H9 (cell line): ENCODE measurements at regions not wholly inside any gene's neighbourhood (a gene's known extent, or its start where the extent isn't known, plus 50 kb on each side); places are given as distances from the start of the nearest gene placed in this dataset.

Experiments
- DNase-seq: peaks from one replicate; pipeline ENCODE4 v3.0.0-alpha.2; 2017
- H2AFZ ChIP-seq: one replicate; pipeline ENCODE4 v1.6.1; 2013; ENCODE audit warnings: mild to moderate bottlenecking, low read length, control low read depth, moderate library complexity
- H2AK5ac ChIP-seq: 2 replicates; pipeline ENCODE4 v1.6.1; 2013; ENCODE audit warnings: low read length, control low read depth, mixed read lengths; ENCODE audit not compliant: insufficient read length
- H2BK120ac ChIP-seq: one replicate; pipeline ENCODE4 v1.6.1; 2013; ENCODE audit warnings: low read depth, mild to moderate bottlenecking, low read length, control low read depth, inconsistent platforms; ENCODE audit not compliant: poor library complexity, severe bottlenecking
- H2BK12ac ChIP-seq: 2 replicates; pipeline ENCODE4 v1.6.1; 2013; ENCODE audit warnings: low read length, control low read depth, mixed read lengths, low read depth; ENCODE audit not compliant: insufficient read length
- H2BK15ac ChIP-seq: 2 replicates; pipeline ENCODE4 v1.6.1; 2013; ENCODE audit warnings: low read depth, low read length, control low read depth
- H2BK20ac ChIP-seq: one replicate; pipeline ENCODE4 v1.6.1; 2013; ENCODE audit warnings: low read depth, mild to moderate bottlenecking, low read length, control low read depth, inconsistent platforms; ENCODE audit not compliant: poor library complexity, severe bottlenecking
- H2BK5ac ChIP-seq: 2 replicates; pipeline ENCODE4 v1.6.1; 2013; ENCODE audit warnings: low read length, control low read depth, mixed read lengths; ENCODE audit not compliant: insufficient read length
- H3K14ac ChIP-seq: 2 replicates; pipeline ENCODE4 v1.6.1; 2013; ENCODE audit warnings: low read length, control low read depth; ENCODE audit not compliant: insufficient read depth
- H3K18ac ChIP-seq: 2 replicates; pipeline ENCODE4 v1.6.1; 2013; ENCODE audit warnings: low read depth, mild to moderate bottlenecking, mixed read lengths, low read length, control low read depth; ENCODE audit not compliant: insufficient read length
- H3K23ac ChIP-seq: 2 replicates; pipeline ENCODE4 v1.6.1; 2013; ENCODE audit warnings: low read length, control low read depth, mixed read lengths, low read depth; ENCODE audit not compliant: insufficient read length
- H3K23me2 ChIP-seq: 2 replicates; pipeline ENCODE4 v1.6.1; 2013; ENCODE audit warnings: low read depth, mild to moderate bottlenecking, mixed read lengths, low read length, control low read depth; ENCODE audit not compliant: insufficient read length, poor library complexity, severe bottlenecking
- H3K27ac ChIP-seq: 2 replicates; pipeline ENCODE4 v1.5.1; 2013; ENCODE audit warnings: low read length, control low read depth, mixed read lengths, low read depth; ENCODE audit not compliant: insufficient read length
- H3K27me3 ChIP-seq: 2 replicates; pipeline ENCODE4 v1.6.1; 2013; ENCODE audit warnings: low read length, control low read depth, inconsistent platforms; ENCODE audit not compliant: insufficient read depth
- H3K4ac ChIP-seq: 2 replicates; pipeline ENCODE4 v1.6.1; 2013; ENCODE audit warnings: low read depth, mild to moderate bottlenecking, control low read depth, inconsistent platforms, low read length, moderate library complexity
- H3K4me1 ChIP-seq: 2 replicates; pipeline ENCODE4 v1.6.1; 2013; ENCODE audit warnings: low read length, control low read depth, inconsistent platforms; ENCODE audit not compliant: insufficient read depth
- H3K4me2 ChIP-seq: 2 replicates; pipeline ENCODE4 v1.6.1; 2013; ENCODE audit warnings: low read length, control low read depth, mixed read lengths; ENCODE audit not compliant: insufficient read length, insufficient read depth
- H3K56ac ChIP-seq: 2 replicates; pipeline ENCODE4 v1.6.1; 2013; ENCODE audit warnings: low read depth, mild to moderate bottlenecking, mixed read lengths, low read length, control low read depth; ENCODE audit not compliant: insufficient read length
- H3K79me1 ChIP-seq: 2 replicates; pipeline ENCODE4 v1.6.1; 2013; ENCODE audit warnings: low read depth, mild to moderate bottlenecking, moderate library complexity, low read length, control low read depth, inconsistent platforms; ENCODE audit not compliant: insufficient read depth, poor library complexity, severe bottlenecking
- H3K79me2 ChIP-seq: 2 replicates; pipeline ENCODE4 v1.6.1; 2013; ENCODE audit warnings: low read length, control low read depth, inconsistent platforms; ENCODE audit not compliant: insufficient read depth
- H3K9ac ChIP-seq: 2 replicates; pipeline ENCODE4 v1.6.1; 2013; ENCODE audit warnings: low read length, control low read depth, mixed read lengths; ENCODE audit not compliant: insufficient read length; ENCODE audit errors: extremely low read depth
- H3K9me3 ChIP-seq: one replicate; pipeline ENCODE4 v1.6.1; 2013; ENCODE audit warnings: low read depth, low read length, inconsistent platforms; ENCODE audit not compliant: control insufficient read depth
- H3T11ph ChIP-seq: one replicate; pipeline ENCODE4 v1.6.1; 2013; ENCODE audit warnings: mild to moderate bottlenecking, low read length, control low read depth, inconsistent platforms
- H4K20me1 ChIP-seq: one replicate; pipeline ENCODE4 v1.6.1; 2013; ENCODE audit not compliant: control insufficient read depth, insufficient read length, insufficient read depth
- H4K5ac ChIP-seq: 2 replicates; pipeline ENCODE4 v1.6.1; 2013; ENCODE audit warnings: low read depth, mild to moderate bottlenecking, mixed read lengths, low read length, control low read depth; ENCODE audit not compliant: insufficient read length
- H4K8ac ChIP-seq: replicated peaks from 2 replicates; pipeline ENCODE4 v1.6.1; 2013; ENCODE audit warnings: low read length, control low read depth, mixed read lengths, low read depth; ENCODE audit not compliant: insufficient read length
- H4K91ac ChIP-seq: 2 replicates; pipeline ENCODE4 v1.6.1; 2013; ENCODE audit warnings: low read depth, mild to moderate bottlenecking, moderate library complexity, mixed read lengths, low read length, control low read depth; ENCODE audit not compliant: insufficient read length
- H3K27ac Mint-ChIP-seq, 3 experiments: 2 replicates in 2 of 3; 3 replicates in 1 of 3; pipeline ENCODE4 v1.8.0; 2020 to 2021; ENCODE audit warnings: mixed read lengths in 3 of 3, mild to moderate bottlenecking in 1 of 3, moderate library complexity in 1 of 3
- H3K27me3 Mint-ChIP-seq: 2 replicates; pipeline ENCODE4 v1.8.0; 2021; ENCODE audit warnings: low read depth, mild to moderate bottlenecking, moderate library complexity, mixed read lengths
- H3K36me3 Mint-ChIP-seq, 3 experiments: 2 replicates in 2 of 3; 3 replicates in 1 of 3; pipeline ENCODE4 v1.8.0; 2020 to 2021; ENCODE audit warnings: low read depth in 3 of 3, mixed read lengths in 3 of 3; ENCODE audit not compliant: insufficient read depth in 1 of 3
- H3K4me1 Mint-ChIP-seq, 2 experiments: 2 replicates each; pipeline ENCODE4 v1.8.0; 2020; ENCODE audit warnings: mixed read lengths in 2 of 2
- H3K4me3 Mint-ChIP-seq, 2 experiments: 2 replicates in 1 of 2; 3 replicates in 1 of 2; pipeline ENCODE4 v1.8.0; 2020 to 2021; ENCODE audit warnings: mild to moderate bottlenecking in 2 of 2, mixed read lengths in 2 of 2, moderate library complexity in 1 of 2
- H3K9me3 Mint-ChIP-seq, 2 experiments: 2 replicates in 1 of 2; 3 replicates in 1 of 2; pipeline ENCODE4 v1.8.0; 2020; ENCODE audit warnings: mild to moderate bottlenecking in 2 of 2, mixed read lengths in 2 of 2, moderate library complexity in 1 of 2
- WGBS: extraction: QIAGEN DNeasy Blood & Tissue Kit; methylation state at CpG from one replicate; pipeline ENCODE4 v1.1.7; 2013; ENCODE audit warnings: missing lambda C conversion rate, low lambda C conversion rate, mixed read lengths; ENCODE audit not compliant: insufficient read length; ENCODE audit errors: extremely low coverage; 5-methylcytosine and 5-hydroxymethylcytosine counted together
- TF ChIP-seq, protein P1 (sequence below): fragments of 200-600 bp; sonication (generic); conservative IDR thresholded peaks from 3 replicates; pipeline ENCODE4 v1.8.0; 2021; ENCODE audit warnings: antibody characterized with exemption, mild to moderate bottlenecking

DNA sequence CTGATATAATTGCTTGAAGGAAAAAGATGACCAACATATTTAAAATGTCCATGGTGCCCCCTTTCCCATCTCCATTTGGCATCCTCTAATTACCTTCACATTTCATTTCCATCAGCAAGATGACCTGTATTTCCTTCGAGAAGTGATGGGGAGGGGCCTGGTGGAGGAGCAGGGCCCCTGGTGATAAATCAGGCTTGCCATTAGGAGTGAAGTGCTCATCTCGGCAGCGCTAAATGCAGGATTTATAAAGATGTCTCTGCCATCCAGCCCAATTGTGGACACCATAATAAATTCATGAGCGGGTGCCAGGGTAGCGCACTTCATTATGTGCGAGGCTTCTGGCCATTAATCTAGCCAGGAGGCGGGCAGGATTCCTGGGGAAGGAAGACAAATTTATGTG, 101.5 kb upstream of the IRX6 start:
- no peak overlapping the region for H3K56ac ChIP-seq
- no peaks in the 10 kb centered on the region for H3K27me3 ChIP-seq
- no peaks in the 10 kb centered on the region for H4K20me1 ChIP-seq
- H3K4ac ChIP-seq: no peak overlapping the region
- Mint-ChIP-seq H3K36me3 (peaks cover 0 to 15% (median 14%) of the 10 kb centered on the region in 3 experiments; a peak in 5 of 7 replicates), H3K9me3 (peaks cover 15 to 17% of the 10 kb centered on the region in 2 experiments), H3K27ac (peak overlapping the region in 1 of 3 experiments; percentile 38; a peak in 1 of 7 replicates), H3K4me1 (peaks cover 5 to 8% of the 10 kb centered on the region in 2 experiments), H3K4me3 (no peak overlapping the region), H3K27me3 (peaks cover 1% of the 10 kb centered on the region; the same call in 1 of the 2 replicates)
- no CpG with 5 or more reads among the region's 7 CpGs for WGBS
- H2BK12ac ChIP-seq: no peak overlapping the region
- no peak overlapping the region for H3T11ph ChIP-seq
- H2BK5ac ChIP-seq: no peak overlapping the region
- no peaks in the 10 kb centered on the region for H3K9me3 ChIP-seq
- H3K4me2 ChIP-seq: no peak overlapping the region
- no peaks in the 10 kb centered on the region for H3K79me1 ChIP-seq
- no peak overlapping the region for H3K23ac ChIP-seq
- no peak overlapping the region for H4K8ac ChIP-seq
- H3K27ac ChIP-seq: no peak overlapping the region
- no peak overlapping the region for H2AK5ac ChIP-seq
- no peak overlapping the region for H4K91ac ChIP-seq
- no peak overlapping the region for H2BK15ac ChIP-seq
- no peak overlapping the region for H3K14ac ChIP-seq
- H4K5ac ChIP-seq: no peak overlapping the region
- H2AFZ ChIP-seq: no peak overlapping the region
- H3K18ac ChIP-seq: no peak overlapping the region
- DNase-seq: no peak
- no peaks in the 10 kb centered on the region for H3K4me1 ChIP-seq
- no peak overlapping the region for H2BK20ac ChIP-seq
- H3K9ac ChIP-seq: no peak overlapping the region
- H3K79me2 ChIP-seq: no peaks in the 10 kb centered on the region
- TF ChIP-seq, protein P1, sequence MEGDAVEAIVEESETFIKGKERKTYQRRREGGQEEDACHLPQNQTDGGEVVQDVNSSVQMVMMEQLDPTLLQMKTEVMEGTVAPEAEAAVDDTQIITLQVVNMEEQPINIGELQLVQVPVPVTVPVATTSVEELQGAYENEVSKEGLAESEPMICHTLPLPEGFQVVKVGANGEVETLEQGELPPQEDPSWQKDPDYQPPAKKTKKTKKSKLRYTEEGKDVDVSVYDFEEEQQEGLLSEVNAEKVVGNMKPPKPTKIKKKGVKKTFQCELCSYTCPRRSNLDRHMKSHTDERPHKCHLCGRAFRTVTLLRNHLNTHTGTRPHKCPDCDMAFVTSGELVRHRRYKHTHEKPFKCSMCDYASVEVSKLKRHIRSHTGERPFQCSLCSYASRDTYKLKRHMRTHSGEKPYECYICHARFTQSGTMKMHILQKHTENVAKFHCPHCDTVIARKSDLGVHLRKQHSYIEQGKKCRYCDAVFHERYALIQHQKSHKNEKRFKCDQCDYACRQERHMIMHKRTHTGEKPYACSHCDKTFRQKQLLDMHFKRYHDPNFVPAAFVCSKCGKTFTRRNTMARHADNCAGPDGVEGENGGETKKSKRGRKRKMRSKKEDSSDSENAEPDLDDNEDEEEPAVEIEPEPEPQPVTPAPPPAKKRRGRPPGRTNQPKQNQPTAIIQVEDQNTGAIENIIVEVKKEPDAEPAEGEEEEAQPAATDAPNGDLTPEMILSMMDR: no peak
- no peak overlapping the region for H2BK120ac ChIP-seq
- no peaks in the 10 kb centered on the region for H3K23me2 ChIP-seq
